ENCODE measurements at regions not wholly inside any gene's neighbourhood (a gene's known extent, or its start where the extent isn't known, plus 50 kb on each side); places are given as distances from the start of the nearest gene placed in this dataset.

DNA sequence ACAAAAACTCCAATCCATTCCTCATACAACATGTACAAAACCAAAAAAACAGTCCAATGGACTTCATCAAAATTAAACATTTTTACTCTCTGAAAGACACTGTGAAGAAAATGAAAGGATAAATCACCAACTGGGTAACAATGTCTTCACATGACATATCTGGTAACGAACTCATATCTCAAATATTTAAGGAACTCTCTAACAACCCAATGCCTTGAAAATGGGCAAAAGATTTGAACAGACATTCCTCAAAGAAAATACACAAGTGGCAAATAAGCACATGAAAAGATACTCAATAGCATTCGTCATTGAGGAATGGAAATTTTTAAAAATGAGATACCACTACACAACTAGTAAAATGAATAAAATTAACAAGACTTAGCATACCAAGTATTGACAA is 198.7 kb upstream of the RASSF8 start:
- WGBS (ENCODE audit: insufficient coverage, low coverage, low lambda C conversion rate, missing lambda C conversion rate): 74% methylated on average over 2 of the region's 2 CpGs
- no peak for TF ChIP-seq POLR2A (IDR thresholded peaks at IDR 0.05)
- TF ChIP-seq, protein P1, sequence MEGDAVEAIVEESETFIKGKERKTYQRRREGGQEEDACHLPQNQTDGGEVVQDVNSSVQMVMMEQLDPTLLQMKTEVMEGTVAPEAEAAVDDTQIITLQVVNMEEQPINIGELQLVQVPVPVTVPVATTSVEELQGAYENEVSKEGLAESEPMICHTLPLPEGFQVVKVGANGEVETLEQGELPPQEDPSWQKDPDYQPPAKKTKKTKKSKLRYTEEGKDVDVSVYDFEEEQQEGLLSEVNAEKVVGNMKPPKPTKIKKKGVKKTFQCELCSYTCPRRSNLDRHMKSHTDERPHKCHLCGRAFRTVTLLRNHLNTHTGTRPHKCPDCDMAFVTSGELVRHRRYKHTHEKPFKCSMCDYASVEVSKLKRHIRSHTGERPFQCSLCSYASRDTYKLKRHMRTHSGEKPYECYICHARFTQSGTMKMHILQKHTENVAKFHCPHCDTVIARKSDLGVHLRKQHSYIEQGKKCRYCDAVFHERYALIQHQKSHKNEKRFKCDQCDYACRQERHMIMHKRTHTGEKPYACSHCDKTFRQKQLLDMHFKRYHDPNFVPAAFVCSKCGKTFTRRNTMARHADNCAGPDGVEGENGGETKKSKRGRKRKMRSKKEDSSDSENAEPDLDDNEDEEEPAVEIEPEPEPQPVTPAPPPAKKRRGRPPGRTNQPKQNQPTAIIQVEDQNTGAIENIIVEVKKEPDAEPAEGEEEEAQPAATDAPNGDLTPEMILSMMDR (IDR thresholded peaks at IDR 0.05): no peak

GRCh38 chr12:25761356-25761755 is 197.1 kb upstream of the RASSF8 start:
- H3K27ac ChIP-seq: no peak overlapping the region
- DNase-seq (no peak), ATAC-seq (no peak)
- TF ChIP-seq, protein P1 (IDR thresholded peaks at IDR 0.05): no peak
- TF ChIP-seq POLR2A (IDR thresholded peaks at IDR 0.05): no peak
- H3K4me1 ChIP-seq: peaks cover 0 to 12% (median 0%) of the 10 kb centered on the region in 4 donors
- H3K9me3 ChIP-seq: no peaks in the 10 kb centered on the region
- no peak overlapping the region for H3K4me3 ChIP-seq
- H3K27me3 ChIP-seq: no peaks in the 10 kb centered on the region
- 71% methylated on average over 3 of the region's 3 CpGs for WGBS (ENCODE audit: insufficient coverage, low coverage, low lambda C conversion rate, missing lambda C conversion rate)
- no peaks in the 10 kb centered on the region for H3K36me3 ChIP-seq
- intact Hi-C loops (cut with DNase I): no loop called here

More for the DNA sequence above, 198.7 kb upstream of the RASSF8 start:
- Histone ChIP-seq H3K36me3 (no peaks in the 10 kb centered on the region), H3K4me3 (no peak overlapping the region), H3K27me3 (no peaks in the 10 kb centered on the region), H3K9me3 (no peaks in the 10 kb centered on the region), H3K27ac (no peak overlapping the region), H3K4me1 (peaks cover 0 to 12% (median 0%) of the 10 kb centered on the region in 4 donors)
- no peak for ATAC-seq
- no peak for DNase-seq
- intact Hi-C loops (cut with DNase I): no loop called here

- intact Hi-C loops (cut with DNase I): no loop called here
- no peaks in the 10 kb centered on the region for H3K27me3 ChIP-seq
- H3K9me3 ChIP-seq: no peaks in the 10 kb centered on the region
- no peaks in the 10 kb centered on the region for H3K4me1 ChIP-seq
- TF ChIP-seq POLR2A (IDR thresholded peaks at IDR 0.05): no peak
- TF ChIP-seq, protein P1 (IDR thresholded peaks at IDR 0.05): no peak
- DNase-seq (no peak), ATAC-seq (no peak)
- H3K36me3 ChIP-seq: no peaks in the 10 kb centered on the region
- no peak overlapping the region for H3K27ac ChIP-seq
- no peak overlapping the region for H3K4me3 ChIP-seq
- 50% methylated on average over 1 of the region's 1 CpG for WGBS (ENCODE audit: insufficient coverage, low coverage, low lambda C conversion rate, missing lambda C conversion rate)
Measured at GRCh38 chr12:25764409-25764808, 194.1 kb upstream of the RASSF8 start.

DNA sequence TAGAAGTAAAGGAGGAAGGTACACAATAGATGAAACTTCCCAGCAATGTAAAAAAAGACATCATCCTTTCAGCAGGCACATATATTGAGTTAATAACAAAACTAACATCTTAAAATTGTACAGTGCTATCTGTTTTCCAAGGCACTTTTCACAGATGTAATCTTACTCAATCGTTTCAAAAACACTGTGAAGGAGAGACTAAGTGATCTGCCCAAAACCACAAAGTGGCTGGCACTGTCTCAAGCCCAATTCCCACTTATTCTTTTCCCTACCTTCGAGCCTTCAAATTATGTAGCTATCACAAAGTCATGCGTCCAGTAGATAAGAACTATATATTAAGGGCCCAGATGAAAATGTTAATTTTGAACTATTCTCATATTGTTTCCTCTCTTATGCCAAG is 193.6 kb upstream of the RASSF8 start:
- ATAC-seq (no peak), DNase-seq (no peak)
- Histone ChIP-seq H3K36me3 (no peaks in the 10 kb centered on the region), H3K4me3 (no peak overlapping the region), H3K4me1 (no peaks in the 10 kb centered on the region), H3K27me3 (no peaks in the 10 kb centered on the region), H3K27ac (no peak overlapping the region), H3K9me3 (no peaks in the 10 kb centered on the region)
- intact Hi-C loops (cut with DNase I): no loop called here
- WGBS (ENCODE audit: insufficient coverage, low coverage, low lambda C conversion rate, missing lambda C conversion rate): 39% methylated on average over 3 of the region's 3 CpGs
- TF ChIP-seq POLR2A (IDR thresholded peaks at IDR 0.05): no peak
- TF ChIP-seq, protein P1 (IDR thresholded peaks at IDR 0.05): no peak

DNA sequence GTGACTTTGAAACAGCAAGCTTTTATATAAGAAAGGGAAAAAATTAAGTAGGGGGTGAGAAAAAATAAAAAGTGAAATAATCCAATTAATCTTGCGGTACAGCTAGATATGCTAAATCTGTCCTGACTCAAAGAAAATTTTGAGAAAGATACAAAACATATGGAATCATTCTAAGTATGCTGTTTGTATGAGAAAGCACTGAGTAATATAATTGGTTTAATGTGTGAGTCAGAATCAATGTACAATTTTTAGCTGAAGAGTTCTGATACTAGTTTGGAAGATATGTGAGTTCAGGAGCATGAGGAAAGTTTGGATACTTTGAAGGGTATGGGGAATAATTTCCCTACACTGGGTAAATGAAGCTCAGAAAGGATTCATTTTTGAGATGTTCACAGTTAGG is 190.9 kb upstream of the RASSF8 start:
- intact Hi-C loops (cut with DNase I): no loop called here
- WGBS (ENCODE audit: insufficient coverage, low coverage, low lambda C conversion rate, missing lambda C conversion rate): 91% methylated on average over 1 of the region's 1 CpG
- TF ChIP-seq POLR2A (IDR thresholded peaks at IDR 0.05): no peak
- TF ChIP-seq, protein P1 (IDR thresholded peaks at IDR 0.05): no peak

More for the DNA sequence above, 190.9 kb upstream of the RASSF8 start:
- no peak for DNase-seq
- no peak for ATAC-seq
- Histone ChIP-seq H3K27me3 (no peaks in the 10 kb centered on the region), H3K9me3 (no peaks in the 10 kb centered on the region), H3K27ac (no peak overlapping the region), H3K36me3 (no peaks in the 10 kb centered on the region), H3K4me3 (no peak overlapping the region), H3K4me1 (no peaks in the 10 kb centered on the region)
